ENCODE measurements at regions not wholly inside any gene's neighbourhood (a gene's known extent, or its start where the extent isn't known, plus 50 kb on each side); places are given as distances from the start of the nearest gene placed in this dataset.

GRCh38 chr16:5944971-5945370, 847.4 kb upstream of the EEF2KMT start:
- H3K36me3 Mint-ChIP-seq (ENCODE audit: unreplicated experiment), result no peaks in the 10 kb centered on the region
- DNase-seq, result no peak
- no peak overlapping the region for H3K4me3 Mint-ChIP-seq (ENCODE audit: unreplicated experiment)
- H3K9me3 Mint-ChIP-seq (ENCODE audit: unreplicated experiment), result peaks cover 9% of the 10 kb centered on the region
- TF ChIP-seq, protein P1, sequence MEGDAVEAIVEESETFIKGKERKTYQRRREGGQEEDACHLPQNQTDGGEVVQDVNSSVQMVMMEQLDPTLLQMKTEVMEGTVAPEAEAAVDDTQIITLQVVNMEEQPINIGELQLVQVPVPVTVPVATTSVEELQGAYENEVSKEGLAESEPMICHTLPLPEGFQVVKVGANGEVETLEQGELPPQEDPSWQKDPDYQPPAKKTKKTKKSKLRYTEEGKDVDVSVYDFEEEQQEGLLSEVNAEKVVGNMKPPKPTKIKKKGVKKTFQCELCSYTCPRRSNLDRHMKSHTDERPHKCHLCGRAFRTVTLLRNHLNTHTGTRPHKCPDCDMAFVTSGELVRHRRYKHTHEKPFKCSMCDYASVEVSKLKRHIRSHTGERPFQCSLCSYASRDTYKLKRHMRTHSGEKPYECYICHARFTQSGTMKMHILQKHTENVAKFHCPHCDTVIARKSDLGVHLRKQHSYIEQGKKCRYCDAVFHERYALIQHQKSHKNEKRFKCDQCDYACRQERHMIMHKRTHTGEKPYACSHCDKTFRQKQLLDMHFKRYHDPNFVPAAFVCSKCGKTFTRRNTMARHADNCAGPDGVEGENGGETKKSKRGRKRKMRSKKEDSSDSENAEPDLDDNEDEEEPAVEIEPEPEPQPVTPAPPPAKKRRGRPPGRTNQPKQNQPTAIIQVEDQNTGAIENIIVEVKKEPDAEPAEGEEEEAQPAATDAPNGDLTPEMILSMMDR (IDR thresholded peaks at IDR 0.05; ENCODE audit: partially characterized antibody, unreplicated experiment), result no peak
- H3K27me3 Mint-ChIP-seq (ENCODE audit: unreplicated experiment), result no peaks in the 10 kb centered on the region
- H3K27ac Mint-ChIP-seq (ENCODE audit: unreplicated experiment), result no peak overlapping the region
- no peaks in the 10 kb centered on the region for H3K4me1 Mint-ChIP-seq (ENCODE audit: low read depth, unreplicated experiment)

GRCh38 chr16:5938607-5939006, 841.0 kb upstream of the EEF2KMT start:
- peaks cover 11% of the 10 kb centered on the region for H3K9me3 Mint-ChIP-seq (ENCODE audit: unreplicated experiment)

GRCh38 chr16:5932906-5933305, 835.3 kb upstream of the EEF2KMT start:
- Mint-ChIP-seq H3K27ac (ENCODE audit: unreplicated experiment) (no peak overlapping the region), H3K4me1 (ENCODE audit: low read depth, unreplicated experiment) (no peaks in the 10 kb centered on the region), H3K4me3 (ENCODE audit: unreplicated experiment) (no peak overlapping the region), H3K27me3 (ENCODE audit: unreplicated experiment) (peaks cover 2% of the 10 kb centered on the region), H3K9me3 (ENCODE audit: unreplicated experiment) (peaks cover 11% of the 10 kb centered on the region), H3K36me3 (ENCODE audit: unreplicated experiment) (peaks cover 7% of the 10 kb centered on the region)
- TF ChIP-seq, protein P1 (IDR thresholded peaks at IDR 0.05; ENCODE audit: partially characterized antibody, unreplicated experiment), result no peak
- no peak for DNase-seq

More at GRCh38 chr16:5938607-5939006, 841.0 kb upstream of the EEF2KMT start:
- peaks cover 2% of the 10 kb centered on the region for H3K27me3 Mint-ChIP-seq (ENCODE audit: unreplicated experiment)
- DNase-seq, result no peak
- H3K36me3 Mint-ChIP-seq (ENCODE audit: unreplicated experiment), result no peaks in the 10 kb centered on the region
- no peak overlapping the region for H3K4me3 Mint-ChIP-seq (ENCODE audit: unreplicated experiment)
- no peaks in the 10 kb centered on the region for H3K4me1 Mint-ChIP-seq (ENCODE audit: low read depth, unreplicated experiment)
- no peak overlapping the region for H3K27ac Mint-ChIP-seq (ENCODE audit: unreplicated experiment)
- TF ChIP-seq, protein P1 (IDR thresholded peaks at IDR 0.05; ENCODE audit: partially characterized antibody, unreplicated experiment), result no peak

DNA sequence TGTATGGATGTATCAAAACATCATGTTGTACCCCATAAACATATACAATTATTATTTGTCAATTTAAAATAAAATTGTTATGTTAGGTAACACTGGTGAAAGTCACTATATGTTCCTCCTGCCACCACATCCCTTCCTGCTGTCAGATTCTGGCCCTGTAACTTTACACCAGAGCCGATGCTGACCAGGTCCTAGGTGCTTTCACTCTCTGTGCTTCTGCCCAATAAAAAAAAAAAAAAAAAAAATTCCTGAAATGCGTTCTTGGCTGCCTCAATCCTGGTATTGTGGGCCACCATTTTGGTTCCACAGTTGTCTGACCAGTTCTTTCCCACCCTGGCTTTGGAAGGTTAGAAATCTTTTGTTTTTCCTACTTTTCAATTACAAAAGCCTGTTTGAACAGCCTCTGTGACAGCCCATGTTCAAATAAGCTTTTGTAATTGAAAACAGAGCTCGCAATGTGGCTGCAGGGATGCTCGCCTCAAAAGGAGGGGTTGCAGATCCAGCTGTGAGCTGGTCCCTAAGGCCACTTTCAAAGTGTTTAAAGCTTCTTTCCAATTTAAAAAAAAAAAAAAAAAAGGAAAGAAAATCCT, 831.0 kb upstream of the EEF2KMT start:
- H3K36me3 Mint-ChIP-seq (ENCODE audit: unreplicated experiment), result peaks cover 7% of the 10 kb centered on the region
- no peak for DNase-seq
- H3K9me3 Mint-ChIP-seq (ENCODE audit: unreplicated experiment), result peaks cover 7% of the 10 kb centered on the region
- H3K27me3 Mint-ChIP-seq (ENCODE audit: unreplicated experiment), result peaks cover 2% of the 10 kb centered on the region
- H3K4me3 Mint-ChIP-seq (ENCODE audit: unreplicated experiment), result no peak overlapping the region
- TF ChIP-seq, protein P1 (IDR thresholded peaks at IDR 0.05; ENCODE audit: partially characterized antibody, unreplicated experiment), result no peak
- no peaks in the 10 kb centered on the region for H3K4me1 Mint-ChIP-seq (ENCODE audit: low read depth, unreplicated experiment)
- no peak overlapping the region for H3K27ac Mint-ChIP-seq (ENCODE audit: unreplicated experiment)

- peaks cover 8% of the 10 kb centered on the region for H3K9me3 Mint-ChIP-seq (ENCODE audit: unreplicated experiment)
- H3K4me3 Mint-ChIP-seq (ENCODE audit: unreplicated experiment), result no peak overlapping the region
- H3K27me3 Mint-ChIP-seq (ENCODE audit: unreplicated experiment), result peaks cover 4% of the 10 kb centered on the region
- TF ChIP-seq, protein P1 (IDR thresholded peaks at IDR 0.05; ENCODE audit: partially characterized antibody, unreplicated experiment), result no peak
- H3K27ac Mint-ChIP-seq (ENCODE audit: unreplicated experiment), result no peak overlapping the region
- DNase-seq, result no peak
- peaks cover 12% of the 10 kb centered on the region for H3K36me3 Mint-ChIP-seq (ENCODE audit: unreplicated experiment)
- no peaks in the 10 kb centered on the region for H3K4me1 Mint-ChIP-seq (ENCODE audit: low read depth, unreplicated experiment)
Measured at GRCh38 chr16:5925850-5926249, 828.3 kb upstream of the EEF2KMT start.

Measured in glutamatergic neuron (in vitro differentiated cells).